Activated CD4-positive, alpha-beta T cell treated with anti-CD3 and anti-CD28 coated beads, Interleukin-2, amount 10 ng/mL, durations not matched to agents 7 days and 5 days (primary cell): ENCODE measurements at regions not wholly inside any gene's neighbourhood (a gene's known extent, or its start where the extent isn't known, plus 50 kb on each side); places are given as distances from the start of the nearest gene placed in this dataset.

Experiments used
- CTCF ChIA-PET: fragments of 350-600 bp; sonication (Branson Sonifier 250); formaldehyde crosslinking; loops from one replicate; lab custom pipeline; 2021; ENCODE audit warnings: antibody characterized with exemption; lab: Charles Lee
- POLR2A ChIA-PET: fragments of 350-600 bp; sonication (Branson Sonifier 250); formaldehyde crosslinking; loops from one replicate; lab custom pipeline; 2021; ENCODE audit warnings: antibody characterized with exemption; lab: Charles Lee
- DNase-seq: peaks from one replicate; pipeline ENCODE4 v3.0.0-alpha.2; 2020
- H3K27ac Mint-ChIP-seq: one replicate; pipeline ENCODE4 v1.8.0; 2021; ENCODE audit warnings: mild to moderate bottlenecking, moderate library complexity, mixed read lengths
- H3K27me3 Mint-ChIP-seq: one replicate; pipeline ENCODE4 v1.8.0; 2021; ENCODE audit warnings: mixed read lengths
- H3K36me3 Mint-ChIP-seq: one replicate; pipeline ENCODE4 v1.8.0; 2021; ENCODE audit warnings: low read depth, mixed read lengths
- H3K4me1 Mint-ChIP-seq: one replicate; pipeline ENCODE4 v1.8.0; 2021; ENCODE audit warnings: mixed read lengths
- H3K4me3 Mint-ChIP-seq: one replicate; pipeline ENCODE4 v1.8.0; 2021; ENCODE audit warnings: mild to moderate bottlenecking, moderate library complexity, mixed read lengths
- H3K9me3 Mint-ChIP-seq: one replicate; pipeline ENCODE4 v1.8.0; 2021; ENCODE audit warnings: mixed read lengths

- CTCF ChIA-PET = no interaction called here
- POLR2A ChIA-PET = no interaction called here
- Mint-ChIP-seq H3K27me3 (no peaks in the 10 kb centered on the region), H3K4me3 (no peak overlapping the region), H3K36me3 (no peaks in the 10 kb centered on the region), H3K4me1 (no peaks in the 10 kb centered on the region), H3K9me3 (no peaks in the 10 kb centered on the region), H3K27ac (no peak overlapping the region)
- DNase-seq = no peak
Observed at GRCh38 chr2:352696-353095, 64.8 kb upstream of the ALKAL2 start.

GRCh38 chr2:349390-349789 lies 61.5 kb upstream of the ALKAL2 start:
- Mint-ChIP-seq H3K27ac (no peak overlapping the region), H3K36me3 (no peaks in the 10 kb centered on the region), H3K4me3 (no peak overlapping the region), H3K27me3 (peaks cover 17% of the 10 kb centered on the region), H3K4me1 (no peaks in the 10 kb centered on the region), H3K9me3 (no peaks in the 10 kb centered on the region)
- CTCF ChIA-PET = no interaction called here
- POLR2A ChIA-PET = interaction anchor here (0.6 kb wide), 1 partner anchor 90 kb away, joined by 7 read pairs; no protein-coding TSS in a partner anchor
- no peak for DNase-seq

- POLR2A ChIA-PET = no interaction called here
Observed at GRCh38 chr2:348361-348916, 60.5 kb upstream of the ALKAL2 start.

GRCh38 chr2:344811-345210 lies 56.9 kb upstream of the ALKAL2 start:
- CTCF ChIA-PET = no interaction called here
- H3K36me3 Mint-ChIP-seq = no peaks in the 10 kb centered on the region
- no peaks in the 10 kb centered on the region for H3K9me3 Mint-ChIP-seq
- no peak overlapping the region for H3K4me3 Mint-ChIP-seq
- H3K27me3 Mint-ChIP-seq = peaks cover 19% of the 10 kb centered on the region
- H3K4me1 Mint-ChIP-seq = no peaks in the 10 kb centered on the region
- no peak for DNase-seq
- POLR2A ChIA-PET = no interaction called here
- H3K27ac Mint-ChIP-seq = no peak overlapping the region

More at GRCh38 chr2:348361-348916, 60.5 kb upstream of the ALKAL2 start:
- Mint-ChIP-seq H3K4me3 (no peak overlapping the region), H3K27me3 (peaks cover 17% of the 10 kb centered on the region), H3K4me1 (no peaks in the 10 kb centered on the region), H3K27ac (no peak overlapping the region), H3K36me3 (no peaks in the 10 kb centered on the region), H3K9me3 (no peaks in the 10 kb centered on the region)
- CTCF ChIA-PET = no interaction called here
- no peak for DNase-seq

GRCh38 chr2:343355-343754 lies 55.5 kb upstream of the ALKAL2 start:
- Mint-ChIP-seq H3K9me3 (peaks cover 10% of the 10 kb centered on the region), H3K27ac (no peak overlapping the region), H3K4me1 (no peaks in the 10 kb centered on the region), H3K4me3 (no peak overlapping the region), H3K36me3 (no peaks in the 10 kb centered on the region), H3K27me3 (peaks cover 19% of the 10 kb centered on the region)
- ChIA-PET CTCF (no interaction called here), POLR2A (no interaction called here)
- DNase-seq = no peak

- POLR2A ChIA-PET = no interaction called here
- Mint-ChIP-seq H3K27me3 (peaks cover 19% of the 10 kb centered on the region), H3K4me3 (no peak overlapping the region), H3K9me3 (peaks cover 17% of the 10 kb centered on the region), H3K4me1 (no peaks in the 10 kb centered on the region), H3K36me3 (no peaks in the 10 kb centered on the region), H3K27ac (no peak overlapping the region)
- CTCF ChIA-PET = no interaction called here
- DNase-seq = no peak
Observed at GRCh38 chr2:341912-342311, 54.0 kb upstream of the ALKAL2 start.

- no peak for DNase-seq
- H3K27me3 Mint-ChIP-seq = peaks cover 13% of the 10 kb centered on the region
- H3K27ac Mint-ChIP-seq = no peak overlapping the region
- H3K9me3 Mint-ChIP-seq = peaks cover 22% of the 10 kb centered on the region
- POLR2A ChIA-PET = no interaction called here
- H3K36me3 Mint-ChIP-seq = no peaks in the 10 kb centered on the region
- H3K4me3 Mint-ChIP-seq = no peak overlapping the region
- CTCF ChIA-PET = no interaction called here
- no peaks in the 10 kb centered on the region for H3K4me1 Mint-ChIP-seq
Observed at GRCh38 chr2:341017-341542, 53.2 kb upstream of the ALKAL2 start.
